Activated T-cell treated with anti-CD3 and anti-CD28 coated beads, Interleukin-2, amount 50 U/mL, for 72 hours (primary cell): ENCODE measurements at regions not wholly inside any gene's neighbourhood (a gene's known extent, or its start where the extent isn't known, plus 50 kb on each side); places are given as distances from the start of the nearest gene placed in this dataset.

Experiments used
- ATAC-seq, 2 donors: fragments of 150-1000 bp; cut with Tn5 transposase; replicated peaks in 1 of 2; 2 replicates each; pipeline ENCODE4 v1.10.0; 2021; ENCODE audit warnings: moderate library complexity in 2 of 2, mild to moderate bottlenecking in 1 of 2
- DNase-seq, 2 donors: peaks; one replicate each; pipeline ENCODE4 v3.0.0; 2021 to 2022; ENCODE audit warnings: mixed read lengths in 1 of 2
- H3K27ac Mint-ChIP-seq: one replicate; pipeline ENCODE4 v1.8.0; 2022; ENCODE audit warnings: mild to moderate bottlenecking, moderate library complexity, mixed read lengths
- H3K27me3 Mint-ChIP-seq: one replicate; pipeline ENCODE4 v1.8.0; 2022; ENCODE audit warnings: low read depth, mixed read lengths
- H3K36me3 Mint-ChIP-seq, 2 donors: one replicate each; pipeline ENCODE4 v1.8.0; 2022; ENCODE audit warnings: mixed read lengths in 2 of 2, mild to moderate bottlenecking in 1 of 2; ENCODE audit not compliant: insufficient read depth in 2 of 2
- H3K4me1 Mint-ChIP-seq: one replicate; pipeline ENCODE4 v1.8.0; 2022; ENCODE audit warnings: low read depth, mixed read lengths
- H3K4me3 Mint-ChIP-seq, 2 donors: one replicate each; pipeline ENCODE4 v1.8.0; 2022; ENCODE audit warnings: mild to moderate bottlenecking in 2 of 2, mixed read lengths in 2 of 2, moderate library complexity in 2 of 2
- H3K9me3 Mint-ChIP-seq, 2 donors: one replicate each; pipeline ENCODE4 v1.8.0; 2022; ENCODE audit warnings: mixed read lengths in 2 of 2

- Mint-ChIP-seq H3K4me1 (peaks cover 4% of the 10 kb centered on the region), H3K27ac (no peak overlapping the region), H3K36me3 (peaks cover 0 to 1% of the 10 kb centered on the region in 2 donors), H3K27me3 (peaks cover 27% of the 10 kb centered on the region), H3K9me3 (peaks cover 4 to 5% of the 10 kb centered on the region in 2 donors), H3K4me3 (no peak overlapping the region)
- ATAC-seq (no peak), DNase-seq (no peak)
Measured at GRCh38 chr2:45263147-45263546, 253.9 kb upstream of the SIX2 start.

- no peak for ATAC-seq
- Mint-ChIP-seq H3K36me3 (peaks cover 0 to 1% of the 10 kb centered on the region in 2 donors), H3K27me3 (peaks cover 19% of the 10 kb centered on the region), H3K4me3 (no peak overlapping the region), H3K9me3 (peaks cover 3 to 4% of the 10 kb centered on the region in 2 donors), H3K4me1 (peaks cover 4% of the 10 kb centered on the region), H3K27ac (no peak overlapping the region)
- no peak for DNase-seq
Measured at GRCh38 chr2:45261746-45262145, 252.5 kb upstream of the SIX2 start.

- Mint-ChIP-seq H3K9me3 (peaks cover 3 to 4% of the 10 kb centered on the region in 2 donors), H3K27me3 (peaks cover 19% of the 10 kb centered on the region), H3K36me3 (peaks cover 0 to 1% of the 10 kb centered on the region in 2 donors), H3K4me3 (no peak overlapping the region), H3K4me1 (peaks cover 4% of the 10 kb centered on the region), H3K27ac (no peak overlapping the region)
- DNase-seq (no peak), ATAC-seq (no peak)
Measured at GRCh38 chr2:45260946-45261345, 251.7 kb upstream of the SIX2 start.

GRCh38 chr2:45259547-45260160, 250.4 kb upstream of the SIX2 start:
- Mint-ChIP-seq H3K27ac (no peak overlapping the region), H3K9me3 (peaks cover under 1% of the 10 kb centered on the region in 2 donors), H3K4me1 (peaks cover under 1% of the 10 kb centered on the region), H3K27me3 (peaks cover 19% of the 10 kb centered on the region), H3K4me3 (no peak overlapping the region), H3K36me3 (peaks cover 0 to under 1% of the 10 kb centered on the region in 2 donors)
- ATAC-seq (no peak), DNase-seq (no peak)

- H3K9me3 Mint-ChIP-seq = no peaks in the 10 kb centered on the region
- DNase-seq (no peak), ATAC-seq (no peak)
- no peaks in the 10 kb centered on the region for H3K36me3 Mint-ChIP-seq
- no peak overlapping the region for H3K4me3 Mint-ChIP-seq
- peaks cover 19% of the 10 kb centered on the region for H3K27me3 Mint-ChIP-seq
- no peaks in the 10 kb centered on the region for H3K4me1 Mint-ChIP-seq
- no peak overlapping the region for H3K27ac Mint-ChIP-seq
Measured at GRCh38 chr2:45259138-45259537, 249.9 kb upstream of the SIX2 start.

- H3K4me3 Mint-ChIP-seq = no peak overlapping the region
- H3K27me3 Mint-ChIP-seq = peaks cover 11% of the 10 kb centered on the region
- H3K4me1 Mint-ChIP-seq = no peaks in the 10 kb centered on the region
- H3K27ac Mint-ChIP-seq = no peak overlapping the region
- no peaks in the 10 kb centered on the region for H3K36me3 Mint-ChIP-seq
- no peaks in the 10 kb centered on the region for H3K9me3 Mint-ChIP-seq
- ATAC-seq = no peak
- no peak for DNase-seq
Measured at GRCh38 chr2:45258311-45258710, 249.1 kb upstream of the SIX2 start.

GRCh38 chr2:45257820-45258219, 248.6 kb upstream of the SIX2 start:
- Mint-ChIP-seq H3K27me3 (peaks cover 6% of the 10 kb centered on the region), H3K27ac (no peak overlapping the region), H3K36me3 (no peaks in the 10 kb centered on the region), H3K9me3 (no peaks in the 10 kb centered on the region), H3K4me3 (no peak overlapping the region), H3K4me1 (no peaks in the 10 kb centered on the region)
- ATAC-seq = no peak
- no peak for DNase-seq

GRCh38 chr2:45256867-45257641, 247.8 kb upstream of the SIX2 start:
- Mint-ChIP-seq H3K36me3 (no peaks in the 10 kb centered on the region), H3K4me3 (no peak overlapping the region), H3K27me3 (no peaks in the 10 kb centered on the region), H3K27ac (no peak overlapping the region), H3K4me1 (no peaks in the 10 kb centered on the region), H3K9me3 (no peaks in the 10 kb centered on the region)
- DNase-seq = no peak
- no peak for ATAC-seq

- Mint-ChIP-seq H3K27ac (no peak overlapping the region), H3K4me1 (no peaks in the 10 kb centered on the region), H3K9me3 (no peaks in the 10 kb centered on the region), H3K4me3 (no peak overlapping the region), H3K36me3 (no peaks in the 10 kb centered on the region), H3K27me3 (no peaks in the 10 kb centered on the region)
- DNase-seq = no peak
- ATAC-seq = no peak
Measured at GRCh38 chr2:45256173-45256866, 247.1 kb upstream of the SIX2 start.

GRCh38 chr2:45255563-45255962, 246.3 kb upstream of the SIX2 start:
- H3K36me3 Mint-ChIP-seq = no peaks in the 10 kb centered on the region
- no peaks in the 10 kb centered on the region for H3K9me3 Mint-ChIP-seq
- no peak overlapping the region for H3K4me3 Mint-ChIP-seq
- no peak overlapping the region for H3K27ac Mint-ChIP-seq
- ATAC-seq (no peak), DNase-seq (no peak)
- peaks cover 4% of the 10 kb centered on the region for H3K27me3 Mint-ChIP-seq
- H3K4me1 Mint-ChIP-seq = no peaks in the 10 kb centered on the region

GRCh38 chr2:45254025-45254424, 244.8 kb upstream of the SIX2 start:
- DNase-seq (no peak), ATAC-seq (no peak)
- H3K27ac Mint-ChIP-seq = no peak overlapping the region
- no peaks in the 10 kb centered on the region for H3K36me3 Mint-ChIP-seq
- peaks cover 10% of the 10 kb centered on the region for H3K27me3 Mint-ChIP-seq
- no peaks in the 10 kb centered on the region for H3K4me1 Mint-ChIP-seq
- H3K9me3 Mint-ChIP-seq = no peaks in the 10 kb centered on the region
- H3K4me3 Mint-ChIP-seq = no peak overlapping the region

GRCh38 chr2:45253151-45253550, 243.9 kb upstream of the SIX2 start:
- no peak overlapping the region for H3K4me3 Mint-ChIP-seq
- no peak for DNase-seq
- H3K4me1 Mint-ChIP-seq = no peaks in the 10 kb centered on the region
- H3K27ac Mint-ChIP-seq = no peak overlapping the region
- no peaks in the 10 kb centered on the region for H3K9me3 Mint-ChIP-seq
- no peak for ATAC-seq
- peaks cover 13% of the 10 kb centered on the region for H3K27me3 Mint-ChIP-seq
- H3K36me3 Mint-ChIP-seq = no peaks in the 10 kb centered on the region

GRCh38 chr2:45250176-45250575, 240.9 kb upstream of the SIX2 start:
- no peak overlapping the region for H3K27ac Mint-ChIP-seq
- ATAC-seq (no peak), DNase-seq (no peak)
- H3K36me3 Mint-ChIP-seq = no peaks in the 10 kb centered on the region
- H3K9me3 Mint-ChIP-seq = peaks cover 0 to 2% of the 10 kb centered on the region in 2 donors
- H3K4me3 Mint-ChIP-seq = no peak overlapping the region
- H3K4me1 Mint-ChIP-seq = no peaks in the 10 kb centered on the region
- peaks cover 13% of the 10 kb centered on the region for H3K27me3 Mint-ChIP-seq
